BJ (cell line): ENCODE measurements at regions not wholly inside any gene's neighbourhood (a gene's known extent, or its start where the extent isn't known, plus 50 kb on each side); places are given as distances from the start of the nearest gene placed in this dataset.

Source experiments
- CTCF ChIA-PET: fragments of 350-600 bp; formaldehyde crosslinking; extraction: SDS; loops from one replicate; lab custom pipeline; 2021; ENCODE audit warnings: antibody characterized with exemption, inconsistent platforms; lab: Yijun Ruan, JAX
- POLR2A ChIA-PET: fragments of 300-600 bp; sonication (Branson Sonifier 250); formaldehyde crosslinking; extraction: SDS; loops from one replicate; lab custom pipeline; 2021; ENCODE audit warnings: antibody characterized with exemption; lab: Charles Lee
- DNase-seq: peaks from one replicate; pipeline ENCODE4 v3.0.0-alpha.2; 2011; ENCODE audit warnings: low read depth
- H3K27me3 ChIP-seq: 2 replicates; pipeline ENCODE4 v1.6.0; 2011; ENCODE audit warnings: low read length; ENCODE audit not compliant: control insufficient read depth, insufficient read depth
- H3K36me3 ChIP-seq: 2 replicates; pipeline ENCODE4 v1.5.1; 2011; ENCODE audit warnings: low read length; ENCODE audit not compliant: control insufficient read depth, insufficient read depth
- H3K4me3 ChIP-seq: 2 replicates; pipeline ENCODE4 v1.5.1; 2011; ENCODE audit warnings: low read depth, mild to moderate bottlenecking, control low read depth, low read length
- TF ChIP-seq, protein P1 (sequence below): IDR thresholded peaks from 2 replicates; pipeline ENCODE4 v1.5.1; 2011; ENCODE audit warnings: low read depth, mild to moderate bottlenecking, control low read depth, inconsistent platforms, low read length, moderate library complexity; ENCODE audit not compliant: insufficient read depth

DNA sequence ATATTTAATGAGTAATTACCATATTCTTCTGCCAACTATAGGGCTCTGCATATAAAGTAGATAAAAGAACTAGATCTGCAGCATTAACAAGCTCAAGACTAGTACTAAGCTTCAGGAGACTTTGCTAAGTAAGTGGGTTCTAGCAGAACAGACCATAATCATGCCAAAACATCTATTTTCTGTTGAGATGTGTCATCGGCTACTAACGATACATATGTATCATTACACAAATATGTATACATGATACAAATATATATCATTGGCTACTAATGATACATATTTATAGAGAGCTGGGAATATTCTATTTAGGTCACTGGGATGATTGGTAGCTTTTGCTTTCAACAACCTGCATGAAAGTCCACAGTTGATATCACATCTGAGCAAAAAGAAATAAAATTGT lies 185.8 kb upstream of the DCBLD2 start:
- Histone ChIP-seq H3K27me3 (peaks cover 2% of the 10 kb centered on the region; the same call in 1 of the 2 replicates), H3K36me3 (no peaks in the 10 kb centered on the region), H3K4me3 (no peak overlapping the region)
- POLR2A ChIA-PET = no interaction called here
- CTCF ChIA-PET = interaction anchor here (1.4 kb wide), 1 partner anchor 20 kb away, joined by 4 read pairs; no protein-coding TSS in a partner anchor
- TF ChIP-seq, protein P1, sequence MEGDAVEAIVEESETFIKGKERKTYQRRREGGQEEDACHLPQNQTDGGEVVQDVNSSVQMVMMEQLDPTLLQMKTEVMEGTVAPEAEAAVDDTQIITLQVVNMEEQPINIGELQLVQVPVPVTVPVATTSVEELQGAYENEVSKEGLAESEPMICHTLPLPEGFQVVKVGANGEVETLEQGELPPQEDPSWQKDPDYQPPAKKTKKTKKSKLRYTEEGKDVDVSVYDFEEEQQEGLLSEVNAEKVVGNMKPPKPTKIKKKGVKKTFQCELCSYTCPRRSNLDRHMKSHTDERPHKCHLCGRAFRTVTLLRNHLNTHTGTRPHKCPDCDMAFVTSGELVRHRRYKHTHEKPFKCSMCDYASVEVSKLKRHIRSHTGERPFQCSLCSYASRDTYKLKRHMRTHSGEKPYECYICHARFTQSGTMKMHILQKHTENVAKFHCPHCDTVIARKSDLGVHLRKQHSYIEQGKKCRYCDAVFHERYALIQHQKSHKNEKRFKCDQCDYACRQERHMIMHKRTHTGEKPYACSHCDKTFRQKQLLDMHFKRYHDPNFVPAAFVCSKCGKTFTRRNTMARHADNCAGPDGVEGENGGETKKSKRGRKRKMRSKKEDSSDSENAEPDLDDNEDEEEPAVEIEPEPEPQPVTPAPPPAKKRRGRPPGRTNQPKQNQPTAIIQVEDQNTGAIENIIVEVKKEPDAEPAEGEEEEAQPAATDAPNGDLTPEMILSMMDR = no peak
- DNase-seq = no peak

DNA sequence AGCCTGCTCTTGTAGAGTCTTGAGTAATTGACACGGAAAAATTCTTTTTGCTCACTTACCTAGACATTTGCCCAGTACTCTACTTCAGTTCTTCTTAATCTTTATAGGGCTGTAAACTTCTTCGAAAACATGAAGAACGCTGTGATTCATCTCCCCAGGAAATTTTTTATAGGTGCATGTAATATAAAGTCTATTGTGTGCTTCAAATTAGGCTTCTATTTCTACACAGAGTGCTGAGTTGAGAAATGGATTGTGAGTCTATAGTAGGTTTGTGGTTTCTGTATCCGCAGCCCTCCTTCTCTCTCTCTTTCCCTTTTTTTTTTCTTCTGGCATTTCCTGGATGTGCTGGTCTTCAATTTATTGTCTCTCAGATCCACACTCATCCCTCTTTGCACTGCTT lies 183.3 kb upstream of the DCBLD2 start:
- H3K4me3 ChIP-seq = no peak overlapping the region
- ChIA-PET CTCF (interaction anchor here (1.2 kb wide), 1 partner anchor 18 kb away, joined by 3 read pairs; no protein-coding TSS in a partner anchor), POLR2A (no interaction called here)
- peak; percentile 90 for DNase-seq
- TF ChIP-seq, protein P1 = no peak
- no peaks in the 10 kb centered on the region for H3K36me3 ChIP-seq
- H3K27me3 ChIP-seq = peaks cover 2% of the 10 kb centered on the region; the same call in 1 of the 2 replicates

DNA sequence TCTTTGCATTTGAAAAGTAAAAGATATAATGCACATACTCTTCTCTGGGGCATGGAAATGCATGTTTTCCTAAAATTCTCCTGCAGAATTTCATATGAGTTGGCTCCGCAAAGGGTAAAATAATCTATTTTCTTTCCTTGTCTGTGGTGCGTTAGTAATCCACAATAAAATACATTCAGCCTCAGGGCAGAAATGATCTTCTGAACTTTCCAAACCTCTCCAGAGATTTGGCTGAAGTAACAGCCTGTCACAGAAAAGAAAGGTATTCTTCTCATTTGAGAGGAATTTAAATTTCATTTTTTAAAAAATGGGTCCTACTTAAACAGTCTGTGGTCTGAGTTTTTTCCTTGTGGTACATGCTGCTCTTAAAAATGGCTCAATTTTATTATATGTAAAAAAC lies 182.7 kb upstream of the DCBLD2 start:
- DNase-seq = no peak
- H3K27me3 ChIP-seq = peaks cover 2% of the 10 kb centered on the region; the same call in 1 of the 2 replicates
- ChIA-PET CTCF (no interaction called here), POLR2A (no interaction called here)
- TF ChIP-seq, protein P1 = no peak
- H3K4me3 ChIP-seq = no peak overlapping the region
- no peaks in the 10 kb centered on the region for H3K36me3 ChIP-seq

DNA sequence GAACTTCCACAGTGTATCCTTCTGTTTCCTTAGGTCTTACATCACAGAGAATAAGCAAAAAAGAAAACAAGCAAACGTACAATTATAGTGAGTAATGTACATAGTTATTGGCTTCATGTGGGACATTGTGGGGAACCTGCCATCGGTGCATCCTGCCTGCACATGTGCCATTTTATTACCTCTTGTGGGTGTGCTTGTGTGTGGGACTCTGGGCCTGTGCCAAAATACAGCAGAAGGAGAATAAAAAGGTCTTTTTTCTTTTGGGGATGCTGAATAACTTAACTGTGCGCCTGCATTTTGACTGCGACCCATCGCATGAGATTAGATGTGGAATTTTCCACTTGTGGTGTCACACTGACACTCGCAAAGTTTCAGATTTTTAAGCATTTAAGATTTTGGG lies 169.6 kb upstream of the DCBLD2 start:
- ChIA-PET CTCF (no interaction called here), POLR2A (no interaction called here)
- Histone ChIP-seq H3K27me3 (peaks cover 5% of the 10 kb centered on the region; the same call in 1 of the 2 replicates), H3K36me3 (no peaks in the 10 kb centered on the region), H3K4me3 (no peak overlapping the region)
- TF ChIP-seq, protein P1 = no peak
- DNase-seq = no peak

DNA sequence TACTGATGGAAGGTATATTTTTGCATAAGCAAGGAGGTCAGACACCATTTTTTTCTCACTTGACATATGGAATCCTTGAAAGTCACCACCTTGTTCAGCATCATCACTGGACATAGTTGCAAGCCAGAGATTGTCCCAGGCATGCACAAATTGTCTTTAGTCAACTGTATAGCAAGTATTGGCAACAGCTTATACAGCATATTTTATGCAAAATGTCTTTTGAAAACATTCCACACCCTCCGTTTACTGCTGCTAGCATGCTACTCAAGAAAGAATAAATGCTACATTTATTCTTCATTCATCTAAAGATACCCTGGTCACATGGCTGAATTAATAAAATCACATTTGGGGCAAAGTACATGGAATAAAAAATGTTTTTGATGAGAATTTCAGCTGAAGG lies 168.5 kb upstream of the DCBLD2 start:
- Histone ChIP-seq H3K4me3 (no peak overlapping the region), H3K36me3 (no peaks in the 10 kb centered on the region), H3K27me3 (peaks cover 5% of the 10 kb centered on the region; the same call in 1 of the 2 replicates)
- no peak for DNase-seq
- TF ChIP-seq, protein P1 = no peak
- CTCF ChIA-PET = no interaction called here
- POLR2A ChIA-PET = no interaction called here
